Body of pancreas (tissue), 4 donors: ENCODE measurements at regions not wholly inside any gene's neighbourhood (a gene's known extent, or its start where the extent isn't known, plus 50 kb on each side); places are given as distances from the start of the nearest gene placed in this dataset.

Experiments
- POLR2A ChIP-seq, 3 donors: fragments of 450-650 bp; IDR thresholded peaks; one replicate each; pipeline ENCODE4 v1.6.1; 2016; ENCODE audit warnings: antibody characterized with exemption in 3 of 3, mild to moderate bottlenecking in 2 of 3
- TF ChIP-seq, protein P1 (sequence below), 7 experiments: fragments of 450-650 bp in 4 of 7; fragments of 200-600 bp in 3 of 7; sonication (generic) in 3 of 7; IDR thresholded peaks; one replicate each; pipeline ENCODE4 v1.5.1; 2016 to 2019; ENCODE audit warnings: antibody characterized with exemption in 7 of 7

DNA sequence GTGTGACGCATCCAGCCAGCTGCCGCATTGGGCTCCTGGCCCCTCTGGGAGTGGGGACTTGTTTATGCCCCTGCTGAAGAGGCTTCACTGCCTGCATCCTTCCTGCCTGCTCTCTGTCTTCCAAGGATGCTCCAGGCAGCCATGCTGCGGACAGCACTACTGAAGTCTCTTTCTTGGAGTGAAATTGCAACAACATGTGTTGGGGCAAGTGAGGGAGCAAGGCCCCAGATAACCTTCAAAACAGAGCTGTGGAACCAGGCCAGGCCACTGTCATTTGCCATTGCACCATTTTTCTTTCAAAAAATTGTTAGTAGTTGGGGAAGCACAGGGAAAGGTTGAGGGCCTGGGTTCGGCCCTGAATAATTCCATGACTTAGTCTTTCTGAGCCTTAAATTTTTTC is 169.6 kb upstream of the ADRA1B start:
- TF ChIP-seq, protein P1, sequence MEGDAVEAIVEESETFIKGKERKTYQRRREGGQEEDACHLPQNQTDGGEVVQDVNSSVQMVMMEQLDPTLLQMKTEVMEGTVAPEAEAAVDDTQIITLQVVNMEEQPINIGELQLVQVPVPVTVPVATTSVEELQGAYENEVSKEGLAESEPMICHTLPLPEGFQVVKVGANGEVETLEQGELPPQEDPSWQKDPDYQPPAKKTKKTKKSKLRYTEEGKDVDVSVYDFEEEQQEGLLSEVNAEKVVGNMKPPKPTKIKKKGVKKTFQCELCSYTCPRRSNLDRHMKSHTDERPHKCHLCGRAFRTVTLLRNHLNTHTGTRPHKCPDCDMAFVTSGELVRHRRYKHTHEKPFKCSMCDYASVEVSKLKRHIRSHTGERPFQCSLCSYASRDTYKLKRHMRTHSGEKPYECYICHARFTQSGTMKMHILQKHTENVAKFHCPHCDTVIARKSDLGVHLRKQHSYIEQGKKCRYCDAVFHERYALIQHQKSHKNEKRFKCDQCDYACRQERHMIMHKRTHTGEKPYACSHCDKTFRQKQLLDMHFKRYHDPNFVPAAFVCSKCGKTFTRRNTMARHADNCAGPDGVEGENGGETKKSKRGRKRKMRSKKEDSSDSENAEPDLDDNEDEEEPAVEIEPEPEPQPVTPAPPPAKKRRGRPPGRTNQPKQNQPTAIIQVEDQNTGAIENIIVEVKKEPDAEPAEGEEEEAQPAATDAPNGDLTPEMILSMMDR (IDR thresholded peaks at IDR 0.05): no peak
- no peak for TF ChIP-seq POLR2A (IDR thresholded peaks at IDR 0.05)
